ENCODE measurements at regions not wholly inside any gene's neighbourhood (a gene's known extent, or its start where the extent isn't known, plus 50 kb on each side); places are given as distances from the start of the nearest gene placed in this dataset.
"Not testable (repeated sequence)": the region's sequence is repeated elsewhere in the genome, so short reads cannot be mapped to it uniquely, and the experiment has no call there.

DNA sequence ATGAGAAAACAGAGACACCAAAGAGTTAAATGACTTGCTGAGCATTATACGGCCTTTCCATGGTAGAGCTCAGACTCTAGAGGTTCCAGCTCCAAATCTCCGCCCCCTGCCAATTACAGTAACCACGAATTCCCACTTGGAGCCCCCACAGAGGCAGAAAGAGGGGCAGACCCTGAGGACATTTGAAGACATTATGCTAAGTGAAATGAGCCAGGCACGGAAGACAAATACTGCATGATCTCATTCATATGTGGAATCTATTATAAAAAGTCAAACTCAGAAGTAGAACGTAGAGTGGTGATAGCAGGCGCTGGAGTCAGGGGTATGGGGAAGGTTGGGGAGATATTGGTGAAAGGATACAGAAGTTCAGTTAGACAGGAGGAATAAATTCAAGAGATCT, 303.4 kb downstream of the ANAPC1 start:
- TF ChIP-seq SUZ12 (IDR thresholded peaks at IDR 0.05; ENCODE audit: extremely low read depth, insufficient read depth, insufficient read length); YY1 (IDR thresholded peaks at IDR 0.05; ENCODE audit: insufficient read depth, insufficient read length): not testable (repeated sequence)

Data from NT2/D1 (cell line).